A549 (cell line): ENCODE measurements at regions not wholly inside any gene's neighbourhood (a gene's known extent, or its start where the extent isn't known, plus 50 kb on each side); places are given as distances from the start of the nearest gene placed in this dataset.

Experiments
- CBX8 ChIP-seq: fragments of 200-600 bp; sonication (generic); IDR thresholded peaks from 2 replicates; pipeline ENCODE4 v1.6.1; 2016
- CEBPB ChIP-seq, 2 experiments: fragments of >200 bp in 1 of 2; sonication (Bioruptor Twin) in 1 of 2; formaldehyde crosslinking in 1 of 2; IDR thresholded peaks; 2 replicates each; pipeline ENCODE4 v1.6.1; 2012 to 2016
- CHD4 ChIP-seq: fragments of 200-600 bp; sonication (generic); IDR thresholded peaks from 2 replicates; pipeline ENCODE4 v1.6.1; 2016; ENCODE audit warnings: antibody characterized with exemption, mild to moderate bottlenecking, borderline replicate concordance
- FOSL2 ChIP-seq, 2 experiments: fragments of 450-650 bp in 1 of 2; fragments of >200 bp in 1 of 2; sonication (Bioruptor Twin) in 1 of 2; formaldehyde crosslinking; IDR thresholded peaks; 2 replicates each; pipeline versions ENCODE4 v1.5.0 to v1.6.1; 2016 to 2020; ENCODE audit warnings: mild to moderate bottlenecking in 1 of 2, moderate library complexity in 1 of 2
- NR3C1 ChIP-seq: fragments of >200 bp; sonication (Bioruptor Twin); formaldehyde crosslinking; IDR thresholded peaks from 3 replicates; pipeline ENCODE4 v1.6.1; 2017
- POLR2A ChIP-seq: IDR thresholded peaks from 2 replicates; pipeline ENCODE4 v1.6.1; 2012; ENCODE audit warnings: mild to moderate bottlenecking, low read length
- RAD21 ChIP-seq, 2 experiments: fragments of >200 bp in 1 of 2; sonication (Bioruptor Twin) in 1 of 2; formaldehyde crosslinking in 1 of 2; IDR thresholded peaks in 1 of 2; conservative IDR thresholded peaks in 1 of 2; 2 replicates in 1 of 2; 3 replicates in 1 of 2; pipeline ENCODE4 v1.6.1; 2012 to 2018; ENCODE audit warnings: inconsistent platforms in 1 of 2
- SMC3 ChIP-seq: fragments of >200 bp; sonication (Bioruptor Twin); formaldehyde crosslinking; IDR thresholded peaks from 3 replicates; pipeline ENCODE4 v1.6.1; 2018; ENCODE audit warnings: inconsistent platforms
- TF ChIP-seq, protein P1 (sequence below): fragments of >200 bp; sonication (Bioruptor Twin); formaldehyde crosslinking; IDR thresholded peaks from 3 replicates; pipeline ENCODE4 v1.5.1; 2016
- TF ChIP-seq, protein P2 (sequence below): fragments of 150-350 bp; IDR thresholded peaks from 2 replicates; pipeline ENCODE4 v1.6.1; 2014; ENCODE audit warnings: low read depth, mild to moderate bottlenecking, low read length

DNA sequence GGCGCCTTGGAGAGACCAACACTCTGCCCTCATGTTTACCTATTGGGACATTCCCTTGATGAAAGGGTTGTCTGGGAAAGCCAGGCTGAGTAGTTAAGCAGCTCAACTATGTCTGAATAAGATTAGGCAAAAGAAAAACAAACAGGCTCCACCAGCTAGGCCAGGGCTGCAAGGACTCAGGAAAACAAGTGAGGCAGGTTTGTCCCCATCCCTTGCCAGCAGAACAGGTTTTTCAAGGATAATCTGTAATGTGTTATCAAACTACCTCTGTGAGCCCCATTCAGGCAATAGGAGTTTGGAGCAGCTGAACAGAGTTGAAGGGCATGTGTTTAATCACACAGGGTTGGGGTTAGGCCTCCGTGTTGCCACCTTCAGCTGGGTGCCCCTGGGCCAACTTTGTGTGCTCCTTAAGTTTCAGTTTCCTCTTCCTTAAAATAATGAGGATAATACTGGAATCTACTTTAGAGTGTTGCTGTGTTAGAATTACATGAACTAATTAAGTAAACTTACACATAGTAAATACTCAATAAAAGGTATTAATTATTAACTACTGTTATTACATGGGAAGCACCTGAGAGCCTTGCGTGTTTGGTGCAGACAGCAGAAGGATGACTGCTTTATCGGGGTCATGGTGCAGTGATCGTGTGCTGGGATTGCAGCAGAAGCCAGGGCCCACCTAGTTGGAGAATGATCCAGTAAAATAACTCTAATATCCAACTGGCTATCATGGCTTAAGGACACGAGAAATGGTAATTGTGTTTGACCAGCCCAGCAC, 72.1 kb upstream of the ATP10B start:
- TF ChIP-seq NR3C1 (no peak), POLR2A (no peak), CHD4 (no peak), FOSL2 (IDR thresholded peaks at IDR 0.05) (no peak), FOSL2 (CRISPR knock-in tag; IDR thresholded peaks at IDR 0.05) (no peak), RAD21 (conservative IDR thresholded peaks at IDR 0.05 in 1 of 2, IDR thresholded peaks at IDR 0.05 in 1 of 2) (no peak), SMC3 (no peak), CEBPB (IDR thresholded peaks at IDR 0.05) (no peak), CBX8 (no peak)
- TF ChIP-seq, protein P1, sequence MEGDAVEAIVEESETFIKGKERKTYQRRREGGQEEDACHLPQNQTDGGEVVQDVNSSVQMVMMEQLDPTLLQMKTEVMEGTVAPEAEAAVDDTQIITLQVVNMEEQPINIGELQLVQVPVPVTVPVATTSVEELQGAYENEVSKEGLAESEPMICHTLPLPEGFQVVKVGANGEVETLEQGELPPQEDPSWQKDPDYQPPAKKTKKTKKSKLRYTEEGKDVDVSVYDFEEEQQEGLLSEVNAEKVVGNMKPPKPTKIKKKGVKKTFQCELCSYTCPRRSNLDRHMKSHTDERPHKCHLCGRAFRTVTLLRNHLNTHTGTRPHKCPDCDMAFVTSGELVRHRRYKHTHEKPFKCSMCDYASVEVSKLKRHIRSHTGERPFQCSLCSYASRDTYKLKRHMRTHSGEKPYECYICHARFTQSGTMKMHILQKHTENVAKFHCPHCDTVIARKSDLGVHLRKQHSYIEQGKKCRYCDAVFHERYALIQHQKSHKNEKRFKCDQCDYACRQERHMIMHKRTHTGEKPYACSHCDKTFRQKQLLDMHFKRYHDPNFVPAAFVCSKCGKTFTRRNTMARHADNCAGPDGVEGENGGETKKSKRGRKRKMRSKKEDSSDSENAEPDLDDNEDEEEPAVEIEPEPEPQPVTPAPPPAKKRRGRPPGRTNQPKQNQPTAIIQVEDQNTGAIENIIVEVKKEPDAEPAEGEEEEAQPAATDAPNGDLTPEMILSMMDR: no peak
- TF ChIP-seq, protein P2, sequence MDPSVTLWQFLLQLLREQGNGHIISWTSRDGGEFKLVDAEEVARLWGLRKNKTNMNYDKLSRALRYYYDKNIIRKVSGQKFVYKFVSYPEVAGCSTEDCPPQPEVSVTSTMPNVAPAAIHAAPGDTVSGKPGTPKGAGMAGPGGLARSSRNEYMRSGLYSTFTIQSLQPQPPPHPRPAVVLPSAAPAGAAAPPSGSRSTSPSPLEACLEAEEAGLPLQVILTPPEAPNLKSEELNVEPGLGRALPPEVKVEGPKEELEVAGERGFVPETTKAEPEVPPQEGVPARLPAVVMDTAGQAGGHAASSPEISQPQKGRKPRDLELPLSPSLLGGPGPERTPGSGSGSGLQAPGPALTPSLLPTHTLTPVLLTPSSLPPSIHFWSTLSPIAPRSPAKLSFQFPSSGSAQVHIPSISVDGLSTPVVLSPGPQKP: no peak
